H9 (cell line): ENCODE measurements at regions not wholly inside any gene's neighbourhood (a gene's known extent, or its start where the extent isn't known, plus 50 kb on each side); places are given as distances from the start of the nearest gene placed in this dataset.

Experiments
- DNase-seq: peaks from one replicate; pipeline ENCODE4 v3.0.0-alpha.2; 2017
- H2AFZ ChIP-seq: one replicate; pipeline ENCODE4 v1.6.1; 2013; ENCODE audit warnings: mild to moderate bottlenecking, low read length, control low read depth, moderate library complexity
- H2AK5ac ChIP-seq: 2 replicates; pipeline ENCODE4 v1.6.1; 2013; ENCODE audit warnings: low read length, control low read depth, mixed read lengths; ENCODE audit not compliant: insufficient read length
- H2BK120ac ChIP-seq: one replicate; pipeline ENCODE4 v1.6.1; 2013; ENCODE audit warnings: low read depth, mild to moderate bottlenecking, low read length, control low read depth, inconsistent platforms; ENCODE audit not compliant: poor library complexity, severe bottlenecking
- H2BK12ac ChIP-seq: 2 replicates; pipeline ENCODE4 v1.6.1; 2013; ENCODE audit warnings: low read length, control low read depth, mixed read lengths, low read depth; ENCODE audit not compliant: insufficient read length
- H2BK15ac ChIP-seq: 2 replicates; pipeline ENCODE4 v1.6.1; 2013; ENCODE audit warnings: low read depth, low read length, control low read depth
- H2BK20ac ChIP-seq: one replicate; pipeline ENCODE4 v1.6.1; 2013; ENCODE audit warnings: low read depth, mild to moderate bottlenecking, low read length, control low read depth, inconsistent platforms; ENCODE audit not compliant: poor library complexity, severe bottlenecking
- H2BK5ac ChIP-seq: 2 replicates; pipeline ENCODE4 v1.6.1; 2013; ENCODE audit warnings: low read length, control low read depth, mixed read lengths; ENCODE audit not compliant: insufficient read length
- H3K14ac ChIP-seq: 2 replicates; pipeline ENCODE4 v1.6.1; 2013; ENCODE audit warnings: low read length, control low read depth; ENCODE audit not compliant: insufficient read depth
- H3K18ac ChIP-seq: 2 replicates; pipeline ENCODE4 v1.6.1; 2013; ENCODE audit warnings: low read depth, mild to moderate bottlenecking, mixed read lengths, low read length, control low read depth; ENCODE audit not compliant: insufficient read length
- H3K23ac ChIP-seq: 2 replicates; pipeline ENCODE4 v1.6.1; 2013; ENCODE audit warnings: low read length, control low read depth, mixed read lengths, low read depth; ENCODE audit not compliant: insufficient read length
- H3K23me2 ChIP-seq: 2 replicates; pipeline ENCODE4 v1.6.1; 2013; ENCODE audit warnings: low read depth, mild to moderate bottlenecking, mixed read lengths, low read length, control low read depth; ENCODE audit not compliant: insufficient read length, poor library complexity, severe bottlenecking
- H3K27ac ChIP-seq: 2 replicates; pipeline ENCODE4 v1.5.1; 2013; ENCODE audit warnings: low read length, control low read depth, mixed read lengths, low read depth; ENCODE audit not compliant: insufficient read length
- H3K27me3 ChIP-seq: 2 replicates; pipeline ENCODE4 v1.6.1; 2013; ENCODE audit warnings: low read length, control low read depth, inconsistent platforms; ENCODE audit not compliant: insufficient read depth
- H3K4ac ChIP-seq: 2 replicates; pipeline ENCODE4 v1.6.1; 2013; ENCODE audit warnings: low read depth, mild to moderate bottlenecking, control low read depth, inconsistent platforms, low read length, moderate library complexity
- H3K4me1 ChIP-seq: 2 replicates; pipeline ENCODE4 v1.6.1; 2013; ENCODE audit warnings: low read length, control low read depth, inconsistent platforms; ENCODE audit not compliant: insufficient read depth
- H3K4me2 ChIP-seq: 2 replicates; pipeline ENCODE4 v1.6.1; 2013; ENCODE audit warnings: low read length, control low read depth, mixed read lengths; ENCODE audit not compliant: insufficient read length, insufficient read depth
- H3K56ac ChIP-seq: 2 replicates; pipeline ENCODE4 v1.6.1; 2013; ENCODE audit warnings: low read depth, mild to moderate bottlenecking, mixed read lengths, low read length, control low read depth; ENCODE audit not compliant: insufficient read length
- H3K79me1 ChIP-seq: 2 replicates; pipeline ENCODE4 v1.6.1; 2013; ENCODE audit warnings: low read depth, mild to moderate bottlenecking, moderate library complexity, low read length, control low read depth, inconsistent platforms; ENCODE audit not compliant: insufficient read depth, poor library complexity, severe bottlenecking
- H3K79me2 ChIP-seq: 2 replicates; pipeline ENCODE4 v1.6.1; 2013; ENCODE audit warnings: low read length, control low read depth, inconsistent platforms; ENCODE audit not compliant: insufficient read depth
- H3K9ac ChIP-seq: 2 replicates; pipeline ENCODE4 v1.6.1; 2013; ENCODE audit warnings: low read length, control low read depth, mixed read lengths; ENCODE audit not compliant: insufficient read length; ENCODE audit errors: extremely low read depth
- H3K9me3 ChIP-seq: one replicate; pipeline ENCODE4 v1.6.1; 2013; ENCODE audit warnings: low read depth, low read length, inconsistent platforms; ENCODE audit not compliant: control insufficient read depth
- H3T11ph ChIP-seq: one replicate; pipeline ENCODE4 v1.6.1; 2013; ENCODE audit warnings: mild to moderate bottlenecking, low read length, control low read depth, inconsistent platforms
- H4K20me1 ChIP-seq: one replicate; pipeline ENCODE4 v1.6.1; 2013; ENCODE audit not compliant: control insufficient read depth, insufficient read length, insufficient read depth
- H4K5ac ChIP-seq: 2 replicates; pipeline ENCODE4 v1.6.1; 2013; ENCODE audit warnings: low read depth, mild to moderate bottlenecking, mixed read lengths, low read length, control low read depth; ENCODE audit not compliant: insufficient read length
- H4K8ac ChIP-seq: replicated peaks from 2 replicates; pipeline ENCODE4 v1.6.1; 2013; ENCODE audit warnings: low read length, control low read depth, mixed read lengths, low read depth; ENCODE audit not compliant: insufficient read length
- H4K91ac ChIP-seq: 2 replicates; pipeline ENCODE4 v1.6.1; 2013; ENCODE audit warnings: low read depth, mild to moderate bottlenecking, moderate library complexity, mixed read lengths, low read length, control low read depth; ENCODE audit not compliant: insufficient read length
- H3K27ac Mint-ChIP-seq, 3 experiments: 2 replicates in 2 of 3; 3 replicates in 1 of 3; pipeline ENCODE4 v1.8.0; 2020 to 2021; ENCODE audit warnings: mixed read lengths in 3 of 3, mild to moderate bottlenecking in 1 of 3, moderate library complexity in 1 of 3
- H3K27me3 Mint-ChIP-seq: 2 replicates; pipeline ENCODE4 v1.8.0; 2021; ENCODE audit warnings: low read depth, mild to moderate bottlenecking, moderate library complexity, mixed read lengths
- H3K36me3 Mint-ChIP-seq, 3 experiments: 2 replicates in 2 of 3; 3 replicates in 1 of 3; pipeline ENCODE4 v1.8.0; 2020 to 2021; ENCODE audit warnings: low read depth in 3 of 3, mixed read lengths in 3 of 3; ENCODE audit not compliant: insufficient read depth in 1 of 3
- H3K4me1 Mint-ChIP-seq, 2 experiments: 2 replicates each; pipeline ENCODE4 v1.8.0; 2020; ENCODE audit warnings: mixed read lengths in 2 of 2
- H3K4me3 Mint-ChIP-seq, 2 experiments: 2 replicates in 1 of 2; 3 replicates in 1 of 2; pipeline ENCODE4 v1.8.0; 2020 to 2021; ENCODE audit warnings: mild to moderate bottlenecking in 2 of 2, mixed read lengths in 2 of 2, moderate library complexity in 1 of 2
- H3K9me3 Mint-ChIP-seq, 2 experiments: 2 replicates in 1 of 2; 3 replicates in 1 of 2; pipeline ENCODE4 v1.8.0; 2020; ENCODE audit warnings: mild to moderate bottlenecking in 2 of 2, mixed read lengths in 2 of 2, moderate library complexity in 1 of 2
- CTCF ChIP-seq: fragments of 200-600 bp; sonication (generic); conservative IDR thresholded peaks from 3 replicates; pipeline ENCODE4 v1.8.0; 2021; ENCODE audit warnings: antibody characterized with exemption, mild to moderate bottlenecking
- WGBS: extraction: QIAGEN DNeasy Blood & Tissue Kit; methylation state at CpG from one replicate; pipeline ENCODE4 v1.1.7; 2013; ENCODE audit warnings: missing lambda C conversion rate, low lambda C conversion rate, mixed read lengths; ENCODE audit not compliant: insufficient read length; ENCODE audit errors: extremely low coverage; 5-methylcytosine and 5-hydroxymethylcytosine counted together

- Histone ChIP-seq H4K8ac (no peak overlapping the region), H2BK15ac (no peak overlapping the region), H2BK5ac (no peak overlapping the region), H2BK12ac (no peak overlapping the region), H4K91ac (no peak overlapping the region), H2AK5ac (no peak overlapping the region), H3K23ac (no peak overlapping the region), H3K18ac (no peak overlapping the region), H3K9ac (no peak overlapping the region), H3T11ph (no peak overlapping the region), H3K14ac (no peak overlapping the region), H3K4me1 (no peaks in the 10 kb centered on the region), H2BK20ac (no peak overlapping the region), H3K4ac (no peak overlapping the region), H2AFZ (no peak overlapping the region), H3K79me2 (no peaks in the 10 kb centered on the region), H3K23me2 (no peaks in the 10 kb centered on the region), H3K27me3 (no peaks in the 10 kb centered on the region), H3K56ac (no peak overlapping the region), H4K20me1 (no peaks in the 10 kb centered on the region), H4K5ac (no peak overlapping the region), H3K4me2 (no peak overlapping the region), H2BK120ac (no peak overlapping the region), H3K9me3 (no peaks in the 10 kb centered on the region), H3K27ac (no peak overlapping the region), H3K79me1 (no peaks in the 10 kb centered on the region)
- Mint-ChIP-seq H3K36me3 (no peaks in the 10 kb centered on the region), H3K4me1 (no peaks in the 10 kb centered on the region), H3K27me3 (no peaks in the 10 kb centered on the region), H3K27ac (no peak overlapping the region), H3K9me3 (no peaks in the 10 kb centered on the region; a peak in 1 of 5 replicates), H3K4me3 (no peak overlapping the region)
- TF ChIP-seq CTCF = no peak
- WGBS = no CpG with 5 or more reads among the region's 2 CpGs
- DNase-seq = no peak
Measured at GRCh38 chr13:89269737-89270136, 1598.6 kb downstream of the SLITRK5 start.
